ENCODE measurements at regions not wholly inside any gene's neighbourhood (a gene's known extent, or its start where the extent isn't known, plus 50 kb on each side); places are given as distances from the start of the nearest gene placed in this dataset.

GRCh38 chr5:115389034-115389798, 92.8 kb upstream of the CCDC112 start:
- no peak overlapping the region for H3K4me3 ChIP-seq (replicated peaks; ENCODE audit: low read depth, low read length)
- TF ChIP-seq, protein P1, sequence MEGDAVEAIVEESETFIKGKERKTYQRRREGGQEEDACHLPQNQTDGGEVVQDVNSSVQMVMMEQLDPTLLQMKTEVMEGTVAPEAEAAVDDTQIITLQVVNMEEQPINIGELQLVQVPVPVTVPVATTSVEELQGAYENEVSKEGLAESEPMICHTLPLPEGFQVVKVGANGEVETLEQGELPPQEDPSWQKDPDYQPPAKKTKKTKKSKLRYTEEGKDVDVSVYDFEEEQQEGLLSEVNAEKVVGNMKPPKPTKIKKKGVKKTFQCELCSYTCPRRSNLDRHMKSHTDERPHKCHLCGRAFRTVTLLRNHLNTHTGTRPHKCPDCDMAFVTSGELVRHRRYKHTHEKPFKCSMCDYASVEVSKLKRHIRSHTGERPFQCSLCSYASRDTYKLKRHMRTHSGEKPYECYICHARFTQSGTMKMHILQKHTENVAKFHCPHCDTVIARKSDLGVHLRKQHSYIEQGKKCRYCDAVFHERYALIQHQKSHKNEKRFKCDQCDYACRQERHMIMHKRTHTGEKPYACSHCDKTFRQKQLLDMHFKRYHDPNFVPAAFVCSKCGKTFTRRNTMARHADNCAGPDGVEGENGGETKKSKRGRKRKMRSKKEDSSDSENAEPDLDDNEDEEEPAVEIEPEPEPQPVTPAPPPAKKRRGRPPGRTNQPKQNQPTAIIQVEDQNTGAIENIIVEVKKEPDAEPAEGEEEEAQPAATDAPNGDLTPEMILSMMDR (IDR thresholded peaks at IDR 0.05; ENCODE audit: low read length, missing control alignments): no peak
- DNase-seq (ENCODE audit: low read depth): no peak

- TF ChIP-seq, protein P1 (IDR thresholded peaks at IDR 0.05; ENCODE audit: low read length, missing control alignments): no peak
- no peak for DNase-seq (ENCODE audit: low read depth)
These were observed 91.8 kb upstream of the CCDC112 start for GRCh38 chr5:115388240-115388639.

DNA sequence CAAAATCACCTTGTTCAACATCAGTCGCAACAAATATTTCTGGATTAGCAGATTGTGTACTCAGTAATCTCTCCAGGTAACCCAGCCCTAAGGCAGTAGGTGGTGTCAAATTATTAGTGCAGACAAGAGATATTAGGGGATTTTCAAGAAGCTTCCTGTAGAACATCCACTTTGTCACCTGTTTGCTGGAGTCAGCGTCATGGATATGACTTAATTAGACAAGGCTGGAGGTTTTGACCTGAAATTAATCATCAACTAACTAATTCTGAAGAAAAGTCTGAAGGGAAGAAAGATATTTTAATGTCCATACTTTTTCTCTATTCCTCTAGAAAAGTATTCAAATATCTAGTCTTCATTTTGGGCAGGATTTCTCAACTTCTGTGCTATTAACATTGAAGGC, 91.4 kb upstream of the CCDC112 start:
- TF ChIP-seq, protein P1 (IDR thresholded peaks at IDR 0.05; ENCODE audit: low read length, missing control alignments): no peak
- no peak overlapping the region for H3K4me3 ChIP-seq (replicated peaks; ENCODE audit: low read depth, low read length)
- DNase-seq (ENCODE audit: low read depth): no peak

More at GRCh38 chr5:115388240-115388639, 91.8 kb upstream of the CCDC112 start:
- no peak overlapping the region for H3K4me3 ChIP-seq (replicated peaks; ENCODE audit: low read depth, low read length)

- TF ChIP-seq, protein P1 (IDR thresholded peaks at IDR 0.05; ENCODE audit: low read length, missing control alignments): no peak
- DNase-seq (ENCODE audit: low read depth): no peak
- no peak overlapping the region for H3K4me3 ChIP-seq (replicated peaks; ENCODE audit: low read depth, low read length)
These were observed 90.2 kb upstream of the CCDC112 start for GRCh38 chr5:115386657-115387056.

- H3K4me3 ChIP-seq (replicated peaks; ENCODE audit: low read depth, low read length): no peak overlapping the region
- TF ChIP-seq, protein P1 (IDR thresholded peaks at IDR 0.05; ENCODE audit: low read length, missing control alignments): no peak
- DNase-seq (ENCODE audit: low read depth): no peak
These were observed 88.3 kb upstream of the CCDC112 start for GRCh38 chr5:115384587-115385375.

DNA sequence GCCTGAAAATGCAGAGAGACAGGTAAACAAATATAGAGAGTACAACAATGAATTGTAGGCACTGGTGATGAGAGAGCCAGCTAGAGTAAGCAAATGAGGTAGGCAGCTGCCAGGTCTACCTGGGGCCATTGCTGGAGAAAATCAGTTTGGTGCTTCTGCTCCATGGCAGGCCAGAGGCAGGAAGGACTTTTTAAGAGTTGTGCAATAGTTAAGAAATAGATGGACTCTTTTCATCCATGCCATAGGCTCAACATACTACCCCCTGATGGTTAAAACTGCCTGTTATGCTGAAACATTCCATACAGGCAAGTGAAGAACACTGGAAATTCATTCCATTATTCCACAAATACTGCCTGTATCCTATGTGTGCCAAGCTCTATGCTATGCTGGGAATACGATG, 86.5 kb upstream of the CCDC112 start:
- DNase-seq (ENCODE audit: low read depth): no peak
- no peak overlapping the region for H3K4me3 ChIP-seq (replicated peaks; ENCODE audit: low read depth, low read length)
- TF ChIP-seq, protein P1 (IDR thresholded peaks at IDR 0.05; ENCODE audit: low read length, missing control alignments): no peak

All from fibroblast of pulmonary artery (primary cell).